Suppressor macrophage treated with lipopolysaccharide for 4 hours (primary cell): ENCODE measurements at regions not wholly inside any gene's neighbourhood (a gene's known extent, or its start where the extent isn't known, plus 50 kb on each side); places are given as distances from the start of the nearest gene placed in this dataset.

ENCODE experiments used
- DNase-seq: peaks from one replicate; pipeline ENCODE4 v3.0.0-alpha.2; 2020

DNA sequence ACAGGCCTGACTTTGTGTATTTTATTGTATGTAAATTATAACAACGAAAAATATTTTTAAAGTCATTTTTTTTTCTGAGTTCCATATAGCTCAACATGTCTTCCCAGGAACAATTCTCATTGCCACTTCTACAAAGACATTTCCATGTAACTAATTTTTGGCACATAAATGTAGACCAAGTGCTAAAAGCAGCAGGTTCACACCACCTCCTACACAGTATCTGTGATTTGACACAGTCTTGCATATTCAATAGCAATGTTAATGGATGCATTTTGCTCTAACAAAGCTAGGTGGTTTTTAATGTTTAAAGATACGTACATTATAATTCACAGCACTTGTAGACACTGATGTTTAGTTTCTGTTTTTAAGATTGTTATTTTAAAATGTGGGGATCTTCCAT is 346.5 kb downstream of the GPAM start:
- no peak for DNase-seq

- DNase-seq, result no peak
These were observed 345.6 kb downstream of the GPAM start for GRCh38 chr10:111837985-111838384.

DNA sequence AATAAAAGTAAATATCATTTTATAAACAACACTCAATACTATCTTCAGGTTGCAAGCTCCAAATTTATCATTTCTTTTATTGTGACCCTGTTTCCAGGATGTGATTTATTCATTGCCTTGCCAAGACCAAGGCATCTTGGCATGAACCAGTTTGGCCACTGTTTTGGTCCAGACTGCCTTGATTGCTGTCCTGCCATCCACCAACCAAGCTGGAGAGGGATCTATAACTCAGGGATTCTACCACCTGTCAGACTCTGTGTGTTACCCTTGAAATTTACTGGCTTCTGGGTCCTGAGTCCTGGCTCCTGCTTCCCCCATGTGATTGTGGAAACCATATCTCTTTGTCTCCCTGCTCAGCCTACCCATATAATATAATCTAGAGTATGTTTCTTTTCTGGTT is 343.0 kb downstream of the GPAM start:
- DNase-seq, result no peak

- DNase-seq, result no peak
These were observed 330.8 kb downstream of the GPAM start for GRCh38 chr10:111852801-111853200.

DNA sequence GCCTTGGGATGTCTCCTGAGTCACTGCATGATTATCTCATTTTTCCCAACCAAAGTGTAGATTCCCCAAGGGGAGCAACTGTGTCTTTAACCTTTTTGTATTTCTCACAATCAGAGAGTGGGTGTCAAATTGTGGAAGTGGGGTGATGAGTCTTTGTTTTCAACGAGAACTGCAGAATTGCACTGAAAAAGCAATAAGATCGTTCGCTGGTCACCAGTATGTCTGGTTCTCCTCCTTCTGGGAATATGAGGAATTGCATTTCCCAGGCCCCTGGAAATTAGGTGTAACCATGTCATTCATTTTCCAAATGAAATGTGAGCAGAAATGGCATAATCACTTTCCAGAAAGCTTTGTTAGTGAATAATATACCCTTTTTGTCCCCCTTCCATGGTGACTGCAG is 326.9 kb downstream of the GPAM start:
- DNase-seq, result no peak

DNA sequence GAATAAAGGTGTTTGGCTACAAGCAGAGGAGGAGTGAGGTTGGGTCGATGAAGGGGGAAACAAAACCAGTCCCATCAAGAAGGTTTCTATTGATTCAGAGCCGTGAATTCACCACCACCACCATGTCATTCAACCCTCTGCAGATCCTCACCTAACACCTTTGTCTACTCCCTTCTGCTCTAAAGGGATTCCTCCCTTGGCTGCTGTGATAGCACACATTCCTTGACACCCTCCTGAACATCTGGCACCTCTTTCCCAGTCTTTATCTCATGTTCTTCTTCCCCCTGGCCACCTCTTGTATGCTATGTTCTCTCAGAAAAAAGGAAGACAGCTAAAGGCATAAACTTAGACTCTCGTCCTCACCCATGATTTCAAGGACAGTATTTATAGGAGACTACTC is 318.0 kb downstream of the GPAM start:
- no peak for DNase-seq

GRCh38 chr10:111871458-111871857 is 312.1 kb downstream of the GPAM start:
- DNase-seq, result no peak

- DNase-seq, result no peak
These were observed 311.0 kb downstream of the GPAM start for GRCh38 chr10:111872591-111872990.

GRCh38 chr10:111873041-111873440 is 310.5 kb downstream of the GPAM start:
- DNase-seq, result no peak

- no peak for DNase-seq
These were observed 309.9 kb downstream of the GPAM start for GRCh38 chr10:111873621-111874135.

DNA sequence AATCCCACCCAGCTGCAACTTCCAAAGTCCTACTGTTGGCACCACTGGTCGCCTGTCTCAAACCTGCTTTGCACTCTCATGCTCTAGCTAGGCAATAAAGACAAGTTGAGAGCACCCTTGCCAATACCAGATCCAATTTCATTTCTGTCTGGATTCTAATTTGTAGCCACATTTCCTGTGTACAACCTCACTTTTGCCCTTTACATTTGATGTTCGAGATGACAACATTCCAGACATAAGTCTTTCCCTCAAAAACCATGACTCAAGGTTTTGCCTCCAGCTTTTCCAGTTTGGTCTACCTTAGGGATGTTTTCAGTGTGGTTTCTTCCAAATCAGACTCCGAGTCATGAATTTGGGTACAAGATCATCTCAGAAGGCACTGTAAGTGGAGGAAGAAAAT is 309.0 kb downstream of the GPAM start:
- no peak for DNase-seq

- DNase-seq, result no peak
These were observed 307.8 kb downstream of the GPAM start for GRCh38 chr10:111875725-111876124.

DNA sequence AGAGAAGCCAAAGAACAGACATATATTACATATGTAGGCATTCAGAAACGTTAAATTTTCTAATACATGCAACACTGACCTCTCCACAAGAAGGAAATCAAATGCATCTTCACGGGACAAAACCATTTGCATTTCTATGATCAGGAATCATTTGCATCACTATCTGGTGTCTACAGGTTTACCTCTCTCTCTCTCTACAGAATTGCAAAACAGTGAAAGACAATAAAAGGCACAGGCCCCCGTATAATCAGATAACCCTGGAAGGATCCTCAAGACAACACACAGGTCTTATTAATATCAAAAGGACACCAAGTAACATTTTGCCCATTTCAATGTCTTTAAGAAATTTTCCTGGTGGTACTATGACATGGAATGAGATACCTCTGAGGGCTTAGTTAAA is 306.3 kb downstream of the GPAM start:
- DNase-seq, result no peak

DNA sequence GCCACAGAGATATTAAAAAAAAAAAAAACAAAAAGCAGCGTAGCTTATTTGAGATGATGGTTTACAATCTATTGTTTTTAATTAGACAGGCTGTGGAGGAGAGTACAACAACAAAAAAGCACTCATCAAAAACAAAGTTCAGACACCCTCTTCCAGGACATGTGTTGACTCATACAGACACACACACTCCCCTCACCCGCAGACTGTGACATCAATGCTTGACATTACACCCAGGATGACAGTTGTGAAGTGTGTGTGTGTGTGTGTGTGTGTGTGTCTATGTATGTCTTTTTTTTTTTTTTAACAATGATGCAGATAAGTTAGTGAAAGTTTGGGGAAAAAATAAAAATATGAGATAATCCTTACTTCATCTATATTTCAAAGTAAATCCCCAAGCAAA is 303.6 kb downstream of the GPAM start:
- no peak for DNase-seq

GRCh38 chr10:111885046-111885445 is 298.5 kb downstream of the GPAM start:
- DNase-seq, result no peak

- no peak for DNase-seq
These were observed 297.6 kb downstream of the GPAM start for GRCh38 chr10:111885919-111886318.

DNA sequence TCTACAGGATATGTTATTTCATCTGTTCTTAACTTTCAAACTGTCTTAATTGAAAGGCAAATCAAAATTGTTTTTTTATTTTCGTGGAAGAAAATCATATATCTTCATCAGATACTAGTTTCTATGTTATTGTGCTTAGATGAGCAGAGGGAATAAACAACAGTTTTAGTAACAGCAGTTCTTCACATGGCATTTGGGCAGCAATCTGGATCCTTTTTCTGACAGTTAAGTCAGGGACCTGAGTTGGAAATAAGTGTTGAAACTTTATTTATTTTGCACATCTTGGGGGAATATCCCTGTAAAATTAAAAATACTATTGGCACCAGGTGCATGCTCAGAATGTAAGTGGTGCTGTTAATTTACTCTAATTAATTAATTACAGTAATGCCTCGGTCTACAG is 296.3 kb downstream of the GPAM start:
- DNase-seq, result no peak

DNA sequence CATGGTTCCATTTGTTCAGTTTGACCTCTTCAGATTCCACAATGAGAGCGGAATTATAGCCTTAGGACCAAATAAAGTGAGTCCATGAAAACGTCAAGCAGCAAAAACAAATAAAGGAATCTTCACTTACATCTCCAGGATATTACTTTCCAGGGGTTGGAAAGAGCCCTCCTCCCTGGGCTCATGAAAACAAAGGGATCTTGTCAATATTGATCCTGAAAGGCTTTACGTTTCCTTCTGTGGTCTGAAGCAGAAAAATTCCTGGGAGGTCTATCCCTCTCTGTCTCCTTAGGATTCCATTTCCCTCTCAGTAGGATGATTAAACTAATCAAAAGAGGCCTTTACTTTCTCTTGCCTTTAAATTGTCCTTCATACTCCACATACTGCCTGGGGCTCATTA is 293.5 kb downstream of the GPAM start:
- DNase-seq, result no peak

- no peak for DNase-seq
These were observed 267.6 kb downstream of the GPAM start for GRCh38 chr10:111916011-111916410.

DNA sequence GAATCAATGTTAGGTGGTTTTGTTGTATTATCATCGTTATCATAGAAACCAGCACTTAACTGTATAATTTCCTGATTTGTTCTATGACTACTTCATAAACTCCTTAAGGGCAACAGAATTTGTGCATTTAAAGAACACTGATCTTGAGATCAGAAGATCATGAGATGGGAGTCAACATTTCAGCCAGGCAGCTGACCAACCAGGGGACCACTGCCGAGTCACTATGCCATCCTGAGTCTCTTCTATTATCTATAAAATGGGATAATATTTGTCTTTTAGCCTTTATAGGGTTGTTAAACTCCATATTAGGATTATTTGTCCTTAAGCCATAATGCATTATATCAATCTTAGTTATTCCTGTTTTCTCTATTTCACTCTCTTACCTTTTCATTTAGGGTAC is 261.7 kb downstream of the GPAM start:
- DNase-seq, result no peak

GRCh38 chr10:111923032-111923431 is 260.5 kb downstream of the GPAM start:
- DNase-seq, result no peak

DNA sequence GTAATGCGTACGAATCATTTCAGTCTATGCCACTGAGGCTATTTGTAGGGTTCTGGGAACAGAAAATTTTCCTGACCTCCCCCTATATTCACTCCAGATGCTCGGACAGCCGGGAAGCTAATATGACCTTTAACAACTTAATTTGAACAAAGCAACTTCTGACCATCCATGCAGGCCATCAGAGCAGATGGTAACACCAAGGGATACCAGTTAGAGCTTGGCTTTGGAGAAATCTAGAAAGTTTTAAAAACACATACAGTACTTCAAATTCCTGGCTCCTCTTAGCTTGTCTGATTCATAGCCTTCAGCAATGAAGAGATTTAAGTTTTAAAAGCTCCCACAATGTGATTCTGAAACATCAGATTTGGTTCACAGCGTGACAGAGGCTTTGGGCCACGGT is 257.3 kb downstream of the GPAM start:
- DNase-seq, result no peak

- no peak for DNase-seq
These were observed 249.6 kb downstream of the GPAM start for GRCh38 chr10:111933937-111934336.

GRCh38 chr10:111934931-111935330 is 248.6 kb downstream of the GPAM start:
- no peak for DNase-seq

- DNase-seq, result no peak
These were observed 247.4 kb downstream of the GPAM start for GRCh38 chr10:111936143-111936542.

- DNase-seq, result no peak
These were observed 239.2 kb downstream of the GPAM start for GRCh38 chr10:111944331-111944730.
